GM06990 (cell line): ENCODE measurements at regions not wholly inside any gene's neighbourhood (a gene's known extent, or its start where the extent isn't known, plus 50 kb on each side); places are given as distances from the start of the nearest gene placed in this dataset.

ENCODE experiments used
- DNase-seq: peaks from one replicate; pipeline ENCODE4 v3.0.0-alpha.2; 2011; ENCODE audit not compliant: insufficient read length; ENCODE audit errors: extremely low read depth
- H3K27me3 ChIP-seq: replicated peaks from 2 replicates; pipeline ENCODE4 v1.6.0; 2011; ENCODE audit warnings: low read length; ENCODE audit not compliant: control insufficient read depth, insufficient read depth
- H3K36me3 ChIP-seq: 2 replicates; pipeline ENCODE4 v1.5.1; 2011; ENCODE audit warnings: low read length; ENCODE audit not compliant: control insufficient read depth, insufficient read depth
- H3K4me3 ChIP-seq: replicated peaks from 2 replicates; pipeline ENCODE4 v1.5.1; 2011; ENCODE audit warnings: low read depth, mild to moderate bottlenecking, control low read depth, low read length
- CTCF ChIP-seq: IDR thresholded peaks from 2 replicates; pipeline ENCODE4 v1.5.1; 2011; ENCODE audit warnings: low read length, control low read depth, mild to moderate bottlenecking, inconsistent platforms; ENCODE audit not compliant: insufficient read depth, poor library complexity, severe bottlenecking

GRCh38 chr3:5277612-5278236, 90.2 kb downstream of the EDEM1 start:
- no peak for DNase-seq
- H3K27me3 ChIP-seq: no peaks in the 10 kb centered on the region
- no peaks in the 10 kb centered on the region for H3K36me3 ChIP-seq
- H3K4me3 ChIP-seq: no peak overlapping the region
- TF ChIP-seq CTCF: no peak

- no peaks in the 10 kb centered on the region for H3K27me3 ChIP-seq
- no peak for TF ChIP-seq CTCF
- no peak for DNase-seq
Observed at GRCh38 chr3:5278666-5279065, 91.2 kb downstream of the EDEM1 start.

GRCh38 chr3:5282703-5283102, 95.2 kb downstream of the EDEM1 start:
- DNase-seq: no peak
- Histone ChIP-seq H3K27me3 (no peaks in the 10 kb centered on the region), H3K36me3 (no peaks in the 10 kb centered on the region), H3K4me3 (no peak overlapping the region)
- TF ChIP-seq CTCF: no peak

More at GRCh38 chr3:5278666-5279065, 91.2 kb downstream of the EDEM1 start:
- H3K4me3 ChIP-seq: no peak overlapping the region
- H3K36me3 ChIP-seq: no peaks in the 10 kb centered on the region

- Histone ChIP-seq H3K27me3 (no peaks in the 10 kb centered on the region), H3K4me3 (no peak overlapping the region), H3K36me3 (no peaks in the 10 kb centered on the region)
- no peak for TF ChIP-seq CTCF
- DNase-seq: no peak
Observed at GRCh38 chr3:5285439-5285838, 97.9 kb downstream of the EDEM1 start.

GRCh38 chr3:5290915-5291314, 103.4 kb downstream of the EDEM1 start:
- no peak overlapping the region for H3K4me3 ChIP-seq
- DNase-seq: no peak
- no peaks in the 10 kb centered on the region for H3K27me3 ChIP-seq
- TF ChIP-seq CTCF: no peak
- H3K36me3 ChIP-seq: no peaks in the 10 kb centered on the region

- H3K4me3 ChIP-seq: no peak overlapping the region
- H3K36me3 ChIP-seq: no peaks in the 10 kb centered on the region
- H3K27me3 ChIP-seq: no peaks in the 10 kb centered on the region
- no peak for TF ChIP-seq CTCF
- no peak for DNase-seq
Observed at GRCh38 chr3:5292512-5292911, 105.0 kb downstream of the EDEM1 start.
